OCI-LY1 (cell line): ENCODE measurements at regions not wholly inside any gene's neighbourhood (a gene's known extent, or its start where the extent isn't known, plus 50 kb on each side); places are given as distances from the start of the nearest gene placed in this dataset.

ENCODE experiments used
- EZH2 ChIP-seq: fragments of 200-600 bp; sonication (generic), shearing (Covaris generic); IDR thresholded peaks from 2 replicates; pipeline ENCODE4 v1.8.0; 2017; ENCODE audit warnings: borderline replicate concordance, mixed run types, mild to moderate bottlenecking, antibody characterized with exemption, low read length, moderate library complexity, mixed read lengths
- TF ChIP-seq, protein P1 (sequence below): fragments of 200-600 bp; sonication (generic), shearing (Covaris generic); IDR thresholded peaks from 2 replicates; pipeline ENCODE4 v1.5.1; 2017; ENCODE audit warnings: mild to moderate bottlenecking, antibody characterized with exemption, low read length, moderate library complexity, mixed read lengths

DNA sequence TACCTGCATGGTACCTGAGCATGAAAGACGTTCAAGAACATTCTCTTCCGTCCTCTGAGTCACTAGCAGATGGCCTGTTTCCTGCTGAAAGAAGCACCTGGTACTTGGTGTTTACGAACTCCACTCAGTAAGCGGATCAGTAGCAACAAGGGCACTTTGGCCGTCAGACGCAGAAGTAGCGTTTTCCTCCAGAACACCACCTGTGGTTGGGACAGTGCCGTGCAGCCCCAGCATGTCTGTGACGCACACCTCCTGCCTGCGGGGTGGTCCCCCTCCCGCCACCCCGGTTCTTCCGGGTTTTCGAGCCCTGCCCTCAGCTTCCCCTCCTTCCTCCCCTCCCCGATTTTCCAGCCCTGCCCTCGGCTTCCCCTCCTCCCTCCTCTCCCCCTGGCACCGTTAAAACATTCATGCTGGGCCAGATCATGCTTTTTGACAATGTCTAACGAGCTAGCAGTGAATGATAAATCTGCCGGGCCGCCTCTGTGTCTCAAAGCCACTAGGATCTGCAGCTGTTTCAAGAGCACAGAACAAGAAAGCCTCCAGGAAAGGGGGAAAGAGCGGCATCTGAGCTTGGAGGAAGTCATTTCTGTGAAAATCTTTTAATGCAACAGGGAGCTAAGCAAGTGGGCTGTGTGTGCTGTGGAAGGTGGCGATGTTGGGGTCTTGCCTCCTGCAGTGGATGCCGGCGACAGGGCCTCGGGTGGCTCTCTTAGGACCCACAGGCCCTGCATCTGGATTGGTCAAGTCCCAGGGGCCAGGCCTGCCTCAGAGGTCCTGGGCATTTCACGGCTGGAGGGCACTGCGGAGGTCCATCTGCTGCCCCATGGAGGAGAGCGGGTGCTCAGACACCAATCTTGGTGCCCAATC is 207.9 kb downstream of the ERMARD start:
- TF ChIP-seq, protein P1, sequence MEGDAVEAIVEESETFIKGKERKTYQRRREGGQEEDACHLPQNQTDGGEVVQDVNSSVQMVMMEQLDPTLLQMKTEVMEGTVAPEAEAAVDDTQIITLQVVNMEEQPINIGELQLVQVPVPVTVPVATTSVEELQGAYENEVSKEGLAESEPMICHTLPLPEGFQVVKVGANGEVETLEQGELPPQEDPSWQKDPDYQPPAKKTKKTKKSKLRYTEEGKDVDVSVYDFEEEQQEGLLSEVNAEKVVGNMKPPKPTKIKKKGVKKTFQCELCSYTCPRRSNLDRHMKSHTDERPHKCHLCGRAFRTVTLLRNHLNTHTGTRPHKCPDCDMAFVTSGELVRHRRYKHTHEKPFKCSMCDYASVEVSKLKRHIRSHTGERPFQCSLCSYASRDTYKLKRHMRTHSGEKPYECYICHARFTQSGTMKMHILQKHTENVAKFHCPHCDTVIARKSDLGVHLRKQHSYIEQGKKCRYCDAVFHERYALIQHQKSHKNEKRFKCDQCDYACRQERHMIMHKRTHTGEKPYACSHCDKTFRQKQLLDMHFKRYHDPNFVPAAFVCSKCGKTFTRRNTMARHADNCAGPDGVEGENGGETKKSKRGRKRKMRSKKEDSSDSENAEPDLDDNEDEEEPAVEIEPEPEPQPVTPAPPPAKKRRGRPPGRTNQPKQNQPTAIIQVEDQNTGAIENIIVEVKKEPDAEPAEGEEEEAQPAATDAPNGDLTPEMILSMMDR, result no peak
- TF ChIP-seq EZH2, result no peak
